Fibroblast of lung (primary cell): ENCODE measurements at regions not wholly inside any gene's neighbourhood (a gene's known extent, or its start where the extent isn't known, plus 50 kb on each side); places are given as distances from the start of the nearest gene placed in this dataset.

Source experiments
- DNase-seq, 2 donors: peaks; one replicate each; pipeline versions ENCODE4 v3.0.0 to v3.0.0-alpha.2; 2010; ENCODE audit warnings: low read depth in 2 of 2
- H2AFZ ChIP-seq: 2 replicates; pipeline ENCODE4 v1.5.1; 2012; ENCODE audit warnings: low read length, control low read depth, inconsistent platforms
- H3K27ac ChIP-seq: 2 replicates; pipeline ENCODE4 v1.5.1; 2011; ENCODE audit warnings: low read length, control low read depth; ENCODE audit not compliant: insufficient read depth
- H3K27me3 ChIP-seq: 2 replicates; pipeline ENCODE4 v1.5.1; 2011; ENCODE audit warnings: mild to moderate bottlenecking, low read length; ENCODE audit not compliant: control insufficient read depth, insufficient read depth
- H3K36me3 ChIP-seq: 2 replicates; pipeline ENCODE4 v1.5.1; 2011; ENCODE audit warnings: low read length; ENCODE audit not compliant: control insufficient read depth, insufficient read depth
- H3K4me1 ChIP-seq: 2 replicates; pipeline ENCODE4 v1.5.1; 2011; ENCODE audit warnings: low read length; ENCODE audit not compliant: control insufficient read depth, insufficient read depth; ENCODE audit errors: extremely low read depth
- H3K4me2 ChIP-seq: 2 replicates; pipeline ENCODE4 v1.5.1; 2011; ENCODE audit warnings: low read length, control low read depth; ENCODE audit not compliant: insufficient read depth; ENCODE audit errors: extremely low read depth
- H3K4me3 ChIP-seq, 4 experiments: fragments of 200-600 bp in 1 of 4; sonication (generic) in 1 of 4; replicated peaks in 1 of 4; 2 replicates each; pipeline ENCODE4 v1.5.1; 2011 to 2016; ENCODE audit warnings: low read length in 4 of 4, low read depth in 3 of 4, mild to moderate bottlenecking in 3 of 4, control low read depth in 2 of 4, inconsistent platforms in 1 of 4, mixed read lengths in 1 of 4; ENCODE audit not compliant: insufficient read depth in 1 of 4; ENCODE audit errors: control extremely low read depth in 1 of 4
- H3K79me2 ChIP-seq: 2 replicates; pipeline ENCODE4 v1.5.1; 2012; ENCODE audit warnings: mild to moderate bottlenecking, low read length, inconsistent platforms; ENCODE audit not compliant: control insufficient read depth, insufficient read depth
- H3K9ac ChIP-seq: 2 replicates; pipeline ENCODE4 v1.5.1; 2011; ENCODE audit warnings: mild to moderate bottlenecking, low read length, control low read depth; ENCODE audit not compliant: insufficient read depth
- H3K9me3 ChIP-seq: 2 replicates; pipeline ENCODE4 v1.5.1; 2012; ENCODE audit warnings: low read depth, low read length; ENCODE audit not compliant: control insufficient read depth, insufficient read depth
- H4K20me1 ChIP-seq: 2 replicates; pipeline ENCODE4 v1.5.1; 2011; ENCODE audit warnings: low read length; ENCODE audit not compliant: control insufficient read depth, insufficient read depth; ENCODE audit errors: extremely low read depth
- EZH2 ChIP-seq: IDR thresholded peaks from 2 replicates; pipeline ENCODE4 v1.5.1; 2012; ENCODE audit warnings: low read length, control low read depth, mild to moderate bottlenecking; ENCODE audit errors: missing control alignments
- TF ChIP-seq, protein P1 (sequence below), 2 donors: IDR thresholded peaks in 1 of 2; conservative IDR thresholded peaks in 1 of 2; 1 replicate in 1 of 2; 2 replicates in 1 of 2; pipeline ENCODE4 v1.5.1; 2011 to 2012; ENCODE audit warnings: low read length in 2 of 2, control low read depth in 1 of 2, inconsistent platforms in 1 of 2, low read depth in 1 of 2, mild to moderate bottlenecking in 1 of 2

DNA sequence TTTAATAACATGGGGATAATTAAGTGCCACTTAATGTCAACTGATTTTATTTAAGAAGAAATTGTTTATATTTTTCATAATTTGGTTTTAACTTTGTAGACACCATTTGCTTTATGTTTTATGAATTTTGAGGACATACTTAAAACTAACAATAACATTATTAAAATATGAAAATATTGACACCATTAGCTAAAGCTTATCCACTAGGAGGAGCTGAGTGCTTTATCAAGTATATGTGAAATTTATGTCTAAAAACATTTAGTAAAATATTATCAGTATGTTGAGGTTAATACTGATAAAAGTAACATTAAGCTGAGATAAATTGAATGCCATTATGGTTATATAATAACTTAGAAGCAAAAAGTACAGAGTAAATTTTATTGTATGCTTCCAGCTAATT lies 622.1 kb downstream of the ARL4A start:
- H2AFZ ChIP-seq, result no peak overlapping the region
- H3K4me1 ChIP-seq, result no peaks in the 10 kb centered on the region
- no peaks in the 10 kb centered on the region for H3K9me3 ChIP-seq
- DNase-seq, result peak in 1 of 2 donors; percentile 27
- H3K36me3 ChIP-seq, result no peaks in the 10 kb centered on the region
- no peaks in the 10 kb centered on the region for H4K20me1 ChIP-seq
- no peak overlapping the region for H3K4me3 ChIP-seq
- no peak overlapping the region for H3K4me2 ChIP-seq
- TF ChIP-seq, protein P1, sequence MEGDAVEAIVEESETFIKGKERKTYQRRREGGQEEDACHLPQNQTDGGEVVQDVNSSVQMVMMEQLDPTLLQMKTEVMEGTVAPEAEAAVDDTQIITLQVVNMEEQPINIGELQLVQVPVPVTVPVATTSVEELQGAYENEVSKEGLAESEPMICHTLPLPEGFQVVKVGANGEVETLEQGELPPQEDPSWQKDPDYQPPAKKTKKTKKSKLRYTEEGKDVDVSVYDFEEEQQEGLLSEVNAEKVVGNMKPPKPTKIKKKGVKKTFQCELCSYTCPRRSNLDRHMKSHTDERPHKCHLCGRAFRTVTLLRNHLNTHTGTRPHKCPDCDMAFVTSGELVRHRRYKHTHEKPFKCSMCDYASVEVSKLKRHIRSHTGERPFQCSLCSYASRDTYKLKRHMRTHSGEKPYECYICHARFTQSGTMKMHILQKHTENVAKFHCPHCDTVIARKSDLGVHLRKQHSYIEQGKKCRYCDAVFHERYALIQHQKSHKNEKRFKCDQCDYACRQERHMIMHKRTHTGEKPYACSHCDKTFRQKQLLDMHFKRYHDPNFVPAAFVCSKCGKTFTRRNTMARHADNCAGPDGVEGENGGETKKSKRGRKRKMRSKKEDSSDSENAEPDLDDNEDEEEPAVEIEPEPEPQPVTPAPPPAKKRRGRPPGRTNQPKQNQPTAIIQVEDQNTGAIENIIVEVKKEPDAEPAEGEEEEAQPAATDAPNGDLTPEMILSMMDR (conservative IDR thresholded peaks at IDR 0.05 in 1 of 2, IDR thresholded peaks at IDR 0.05 in 1 of 2; ENCODE audit: low read depth in 1 of 2, low read length in 2 of 2), result peak in 1 of 2 donors; percentile 23
- TF ChIP-seq EZH2, result no peak
- H3K27me3 ChIP-seq, result no peaks in the 10 kb centered on the region
- no peak overlapping the region for H3K27ac ChIP-seq
- no peak overlapping the region for H3K9ac ChIP-seq
- H3K79me2 ChIP-seq, result no peaks in the 10 kb centered on the region

GRCh38 chr7:13312307-13312706 lies 624.9 kb downstream of the ARL4A start:
- TF ChIP-seq, protein P1 (conservative IDR thresholded peaks at IDR 0.05 in 1 of 2, IDR thresholded peaks at IDR 0.05 in 1 of 2; ENCODE audit: low read depth in 1 of 2, low read length in 2 of 2), result no peak
- TF ChIP-seq EZH2, result no peak
- Histone ChIP-seq H2AFZ (no peak overlapping the region), H3K9ac (no peak overlapping the region), H3K4me3 (no peak overlapping the region), H3K9me3 (no peaks in the 10 kb centered on the region), H3K27me3 (no peaks in the 10 kb centered on the region), H3K79me2 (no peaks in the 10 kb centered on the region), H4K20me1 (no peaks in the 10 kb centered on the region), H3K36me3 (no peaks in the 10 kb centered on the region), H3K4me2 (no peak overlapping the region), H3K4me1 (no peaks in the 10 kb centered on the region), H3K27ac (no peak overlapping the region)
- DNase-seq, result no peak

GRCh38 chr7:13320333-13320732 lies 632.9 kb downstream of the ARL4A start:
- no peaks in the 10 kb centered on the region for H3K9me3 ChIP-seq
- no peak for TF ChIP-seq EZH2
- TF ChIP-seq, protein P1 (conservative IDR thresholded peaks at IDR 0.05 in 1 of 2, IDR thresholded peaks at IDR 0.05 in 1 of 2; ENCODE audit: low read depth in 1 of 2, low read length in 2 of 2), result no peak

More at GRCh38 chr7:13320333-13320732, 632.9 kb downstream of the ARL4A start:
- Histone ChIP-seq H3K4me1 (no peaks in the 10 kb centered on the region), H3K27ac (no peak overlapping the region), H3K79me2 (no peaks in the 10 kb centered on the region), H3K36me3 (no peaks in the 10 kb centered on the region), H3K27me3 (no peaks in the 10 kb centered on the region), H3K4me2 (no peak overlapping the region), H4K20me1 (no peaks in the 10 kb centered on the region), H2AFZ (no peak overlapping the region), H3K4me3 (no peak overlapping the region), H3K9ac (no peak overlapping the region)
- DNase-seq, result no peak
